Endothelial cell of umbilical vein (primary cell): ENCODE measurements at regions not wholly inside any gene's neighbourhood (a gene's known extent, or its start where the extent isn't known, plus 50 kb on each side); places are given as distances from the start of the nearest gene placed in this dataset.

Experiments used
- BruUV-seq: library from RNA; stranded (reverse); fragments of 400-500 nt; replicated peaks from 2 replicates; lab custom pipeline; 2021; lab: Mats Ljungman, UMichigan
- CTCF ChIA-PET: fragments of 300-600, 350-600 bp; sonication (Branson Sonifier 250); formaldehyde crosslinking; loops from one replicate; lab custom pipeline; 2021; ENCODE audit warnings: antibody characterized with exemption, inconsistent platforms; lab: Charles Lee
- POLR2A ChIA-PET: fragments of 300-600, 350-600 bp; sonication (Branson Sonifier 250); formaldehyde crosslinking; loops from one replicate; lab custom pipeline; 2021; ENCODE audit warnings: antibody characterized with exemption, inconsistent platforms; lab: Charles Lee
- DNase-seq: peaks from one replicate; pipeline ENCODE4 v3.0.0-alpha.2; 2011; ENCODE audit warnings: low read depth, low spot score
- FAIRE-seq: peaks from 2 replicates; lab custom pipeline; 2011; peaks lifted over from hg19 to GRCh38; lab: Jason Lieb, UNC
- H2AFZ ChIP-seq: 2 replicates; pipeline ENCODE4 v1.6.0; 2012; ENCODE audit warnings: low read depth, low read length, control low read depth, inconsistent platforms
- H3K27ac ChIP-seq: 2 replicates; pipeline ENCODE4 v1.5.1; 2011; ENCODE audit warnings: low read depth, mild to moderate bottlenecking, control low read depth, low read length, moderate library complexity; ENCODE audit not compliant: insufficient read depth
- H3K27me3 ChIP-seq, 2 experiments: 2 replicates each; pipeline versions ENCODE4 v1.6.0 to v1.6.1; 2011; ENCODE audit warnings: low read length in 2 of 2, mixed read lengths in 1 of 2; ENCODE audit not compliant: control insufficient read depth in 2 of 2, insufficient read depth in 2 of 2
- H3K36me3 ChIP-seq, 2 experiments: 2 replicates in 1 of 2; 3 replicates in 1 of 2; pipeline ENCODE4 v1.5.1; 2011; ENCODE audit warnings: low read length in 2 of 2, mild to moderate bottlenecking in 1 of 2, moderate library complexity in 1 of 2; ENCODE audit not compliant: control insufficient read depth in 2 of 2, insufficient read depth in 2 of 2; ENCODE audit errors: extremely low read depth in 1 of 2
- H3K4me1 ChIP-seq: 3 replicates; pipeline ENCODE4 v1.5.1; 2011; ENCODE audit warnings: mild to moderate bottlenecking, low read length; ENCODE audit not compliant: control insufficient read depth, insufficient read depth; ENCODE audit errors: extremely low read depth
- H3K4me2 ChIP-seq: 2 replicates; pipeline ENCODE4 v1.6.1; 2011; ENCODE audit warnings: low read length, control low read depth, mixed read lengths; ENCODE audit not compliant: insufficient read depth
- H3K4me3 ChIP-seq, 3 experiments: fragments of 200-600 bp in 1 of 3; sonication (generic), shearing (Covaris generic) in 1 of 3; replicated peaks in 1 of 3; 2 replicates each; pipeline ENCODE4 v1.5.1; 2011 to 2016; ENCODE audit warnings: control low read depth in 3 of 3, low read length in 3 of 3, mild to moderate bottlenecking in 2 of 3, inconsistent platforms in 1 of 3, low read depth in 1 of 3, moderate library complexity in 1 of 3; ENCODE audit not compliant: insufficient read depth in 1 of 3
- H3K79me2 ChIP-seq: 2 replicates; pipeline ENCODE4 v1.6.0; 2012; ENCODE audit warnings: low read length, inconsistent platforms; ENCODE audit not compliant: control insufficient read depth, insufficient read depth
- H3K9ac ChIP-seq: replicated peaks from 2 replicates; pipeline ENCODE3; 2011; ENCODE audit warnings: low read length, control low read depth; ENCODE audit not compliant: insufficient read depth; ENCODE audit errors: extremely low read depth
- H3K9me1 ChIP-seq: replicated peaks from 3 replicates; pipeline ENCODE4 v1.6.0; 2011; ENCODE audit warnings: mild to moderate bottlenecking, low read length; ENCODE audit not compliant: control insufficient read depth, insufficient read depth; ENCODE audit errors: extremely low read depth
- H3K9me3 ChIP-seq: replicated peaks from 2 replicates; pipeline ENCODE4 v1.5.1; 2012; ENCODE audit warnings: low read length, inconsistent platforms; ENCODE audit not compliant: control insufficient read depth, insufficient read depth
- H4K20me1 ChIP-seq: replicated peaks from 2 replicates; pipeline ENCODE3; 2011; ENCODE audit warnings: mild to moderate bottlenecking, low read length; ENCODE audit not compliant: control insufficient read depth, insufficient read depth; ENCODE audit errors: extremely low read depth
- CTCF ChIP-seq, 2 donors: IDR thresholded peaks; 1 replicate in 1 of 2; 2 replicates in 1 of 2; pipeline ENCODE4 v1.5.1; 2011; ENCODE audit warnings: low read length in 2 of 2, mild to moderate bottlenecking in 2 of 2, moderate library complexity in 2 of 2, control low read depth in 1 of 2, inconsistent platforms in 1 of 2, low read depth in 1 of 2; ENCODE audit not compliant: insufficient read depth in 1 of 2; ENCODE audit errors: extremely low read depth in 1 of 2
- EZH2 ChIP-seq: IDR thresholded peaks from 2 replicates; pipeline ENCODE4 v1.6.1; 2012; ENCODE audit warnings: borderline replicate concordance, low read depth, mild to moderate bottlenecking, moderate library complexity, low read length, inconsistent platforms; ENCODE audit not compliant: severe bottlenecking
- FOS ChIP-seq: IDR thresholded peaks from 2 replicates; pipeline ENCODE4 v1.6.1; 2011; ENCODE audit warnings: mild to moderate bottlenecking, low read length, moderate library complexity, borderline replicate concordance; ENCODE audit not compliant: insufficient read depth
- GATA2 ChIP-seq: IDR thresholded peaks from 2 replicates; pipeline ENCODE4 v1.7.0; 2011; ENCODE audit warnings: low read depth, mild to moderate bottlenecking, moderate library complexity, mixed read lengths, low read length; ENCODE audit not compliant: insufficient read length, insufficient read depth
- JUN ChIP-seq: IDR thresholded peaks from 2 replicates; pipeline ENCODE4 v1.6.1; 2011; ENCODE audit warnings: borderline replicate concordance, low read depth; ENCODE audit not compliant: insufficient read length, insufficient read depth
- MAX ChIP-seq: IDR thresholded peaks from 2 replicates; pipeline ENCODE4 v1.6.1; 2011; ENCODE audit not compliant: insufficient read depth, insufficient read length
- MYC ChIP-seq: IDR thresholded peaks from one replicate; pipeline ENCODE4 v1.6.1; 2011; ENCODE audit warnings: mild to moderate bottlenecking, low read depth, low read length
- POLR2A ChIP-seq: IDR thresholded peaks from 2 replicates; pipeline ENCODE4 v1.6.1; 2012; ENCODE audit warnings: low read depth, mild to moderate bottlenecking, control low read depth, low read length
- POLR2AphosphoS5 ChIP-seq: IDR thresholded peaks from 2 replicates; pipeline ENCODE4 v1.6.1; 2012; ENCODE audit warnings: low read depth, mild to moderate bottlenecking, control low read depth, low read length, moderate library complexity; ENCODE audit not compliant: insufficient read depth
- dilution Hi-C: fragments of 300-500 bp; cut with MboI; formaldehyde crosslinking; loops from one replicate; pipeline ENCODE4 v1.15.0; 2019; ENCODE audit warnings: low sequenced_read_pairs; ENCODE audit not compliant: extremely low pct_ligation_motif_present
- intact Hi-C: fragments of 100-400 bp; cut with micrococcal nuclease; formaldehyde crosslinking; loops from one replicate; pipeline ENCODE4 v1.10.0; 2022

- Histone ChIP-seq H3K79me2 (no peaks in the 10 kb centered on the region), H3K4me3 (no peak overlapping the region), H2AFZ (no peak overlapping the region), H3K27ac (no peak overlapping the region), H3K9me3 (no peaks in the 10 kb centered on the region), H3K4me2 (no peak overlapping the region), H3K36me3 (no peaks in the 10 kb centered on the region), H3K9me1 (no peaks in the 10 kb centered on the region), H3K27me3 (no peaks in the 10 kb centered on the region), H4K20me1 (no peaks in the 10 kb centered on the region), H3K4me1 (no peaks in the 10 kb centered on the region), H3K9ac (no peak overlapping the region)
- BruUV-seq: no TSS peak
- dilution Hi-C loops: no loop called here
- FAIRE-seq (no peak), DNase-seq (no peak)
- intact Hi-C loops: no loop called here
- no peak for TF ChIP-seq MYC
- CTCF ChIA-PET: no interaction called here
- POLR2A ChIA-PET: no interaction called here
Measured at GRCh38 chrX:99820197-99820596, 589.9 kb downstream of the PCDH19 start.

GRCh38 chrX:99800016-99800415 lies 610.1 kb downstream of the PCDH19 start:
- Histone ChIP-seq H2AFZ (no peak overlapping the region), H3K9ac (no peak overlapping the region), H3K4me2 (no peak overlapping the region), H3K4me1 (no peaks in the 10 kb centered on the region), H3K36me3 (no peaks in the 10 kb centered on the region), H3K27ac (no peak overlapping the region), H3K79me2 (no peaks in the 10 kb centered on the region), H3K27me3 (no peaks in the 10 kb centered on the region), H3K9me1 (no peaks in the 10 kb centered on the region), H3K9me3 (no peaks in the 10 kb centered on the region), H3K4me3 (no peak overlapping the region), H4K20me1 (no peaks in the 10 kb centered on the region)
- no peak for DNase-seq
- no TSS peak for BruUV-seq
- FAIRE-seq: no peak
- dilution Hi-C loops: no loop called here
- no peak for TF ChIP-seq CTCF (IDR thresholded peaks at IDR 0.05; ENCODE audit: extremely low read depth in 1 of 2, insufficient read depth in 1 of 2, low read depth in 1 of 2, low read length in 2 of 2)
- TF ChIP-seq JUN: no peak
- TF ChIP-seq POLR2A: no peak
- TF ChIP-seq FOS: no peak
- TF ChIP-seq MYC: no peak
- no peak for TF ChIP-seq MAX
- no peak for TF ChIP-seq POLR2AphosphoS5
- TF ChIP-seq EZH2: no peak
- TF ChIP-seq GATA2: no peak
- ChIA-PET CTCF (no interaction called here), POLR2A (no interaction called here)
- intact Hi-C loops: no loop called here
